ENCODE measurements at regions not wholly inside any gene's neighbourhood (a gene's known extent, or its start where the extent isn't known, plus 50 kb on each side); places are given as distances from the start of the nearest gene placed in this dataset.

GRCh38 chr3:22269831-22270230 is 518.8 kb upstream of the ZNF385D start (continued):
- TF ChIP-seq PRDM4 (tag by site-specific recombination; IDR thresholded peaks at IDR 0.05) (no peak), ZIC2 (tag by site-specific recombination; IDR thresholded peaks at IDR 0.05) (no peak), SETDB1 (IDR thresholded peaks at IDR 0.05; ENCODE audit: insufficient read length, low read length) (no peak), ZNF398 (tag by site-specific recombination; IDR thresholded peaks at IDR 0.05) (no peak), ZNF580 (tag by site-specific recombination; IDR thresholded peaks at IDR 0.05) (no peak)

- Histone ChIP-seq H3K4me3 (ENCODE audit: low read depth, low read length) (no peak overlapping the region), H3K9me3 (ENCODE audit: control insufficient read depth, insufficient read depth, low read depth, low read length) (no peaks in the 10 kb centered on the region), H3K4me1 (ENCODE audit: control insufficient read depth, insufficient read depth, low read length) (no peaks in the 10 kb centered on the region), H3K36me3 (ENCODE audit: control insufficient read depth in 2 of 2, insufficient read depth in 1 of 2, low read length in 2 of 2) (no peaks in the 10 kb centered on the region), H3K27ac (ENCODE audit: extremely low read depth, low read depth, low read length) (no peak overlapping the region)
- ChIA-PET CTCF (no interaction called here), POLR2A (no interaction called here)
- no peak for TF ChIP-seq ZNF704 (tag by site-specific recombination; IDR thresholded peaks at IDR 0.05)
- no peak for TF ChIP-seq GLI4 (tag by site-specific recombination; IDR thresholded peaks at IDR 0.05)
- no peak for TF ChIP-seq HIC1 (tag by site-specific recombination; IDR thresholded peaks at IDR 0.05)
- TF ChIP-seq MEIS1 (CRISPR knock-in tag; IDR thresholded peaks at IDR 0.05; ENCODE audit: borderline replicate concordance), result no peak
- no peak for TF ChIP-seq ZNF621 (tag by site-specific recombination; IDR thresholded peaks at IDR 0.05)
- no peak for TF ChIP-seq HOXA7 (CRISPR knock-in tag; IDR thresholded peaks at IDR 0.05; ENCODE audit: borderline replicate concordance)
- no peak for TF ChIP-seq HOXC10 (CRISPR knock-in tag; IDR thresholded peaks at IDR 0.05)
- TF ChIP-seq ZNF133 (tag by site-specific recombination; IDR thresholded peaks at IDR 0.05), result no peak
- TF ChIP-seq ZNF155 (tag by site-specific recombination; IDR thresholded peaks at IDR 0.05), result no peak
- TF ChIP-seq PRDM1 (tag by site-specific recombination; IDR thresholded peaks at IDR 0.05), result no peak
- no peak for TF ChIP-seq INSM2 (tag by site-specific recombination; IDR thresholded peaks at IDR 0.05)
- TF ChIP-seq GLIS2 (tag by site-specific recombination; IDR thresholded peaks at IDR 0.05), result no peak
- TF ChIP-seq ZNF501 (tag by site-specific recombination; IDR thresholded peaks at IDR 0.05), result no peak
- no peak for TF ChIP-seq ZNF585B (tag by site-specific recombination; IDR thresholded peaks at IDR 0.05)
- TF ChIP-seq ZNF426 (tag by site-specific recombination; IDR thresholded peaks at IDR 0.05), result no peak
- TF ChIP-seq ELK4 (IDR thresholded peaks at IDR 0.05; ENCODE audit: borderline replicate concordance, low read depth, low read length), result no peak
- TF ChIP-seq WT1 (tag by site-specific recombination; IDR thresholded peaks at IDR 0.05), result no peak
- TF ChIP-seq ZNF2 (tag by site-specific recombination; IDR thresholded peaks at IDR 0.05), result no peak
These were observed 525.3 kb upstream of the ZNF385D start for GRCh38 chr3:22276351-22276750.

All from HEK293 (cell line).